GM18870 (cell line): ENCODE measurements at regions not wholly inside any gene's neighbourhood (a gene's known extent, or its start where the extent isn't known, plus 50 kb on each side); places are given as distances from the start of the nearest gene placed in this dataset.
"Not testable (repeated sequence)": the region's sequence is repeated elsewhere in the genome, so short reads cannot be mapped to it uniquely, and the experiment has no call there.

ENCODE experiments used
- ATAC-seq: cut with Tn5 transposase; IDR thresholded peaks from one replicate; pipeline ENCODE4 v1.9.1; 2021; ENCODE audit warnings: moderate library complexity; ENCODE audit not compliant: unreplicated experiment

- no peak for ATAC-seq
Measured at GRCh38 chr1:80403471-80403893, 1397.0 kb upstream of the ADGRL4 start.

DNA sequence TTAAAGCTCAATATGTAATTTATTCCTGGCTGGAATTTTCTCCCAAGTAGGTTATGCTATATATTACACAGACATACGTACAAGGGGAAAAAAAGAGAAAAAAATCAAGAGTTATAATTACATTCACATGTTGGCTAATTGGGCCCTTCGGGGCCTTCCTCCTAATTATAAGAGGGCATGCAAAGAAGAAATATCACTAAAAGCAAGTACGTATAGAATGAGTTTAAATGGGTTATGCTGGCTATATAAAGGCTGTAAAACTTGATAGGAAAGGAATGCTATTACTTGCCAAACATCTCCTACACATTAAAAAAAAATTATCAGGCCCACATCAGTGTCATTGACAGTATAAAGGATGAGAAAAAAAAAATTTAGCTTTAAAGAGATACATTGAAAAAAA lies 1396.1 kb upstream of the ADGRL4 start:
- no peak for ATAC-seq

DNA sequence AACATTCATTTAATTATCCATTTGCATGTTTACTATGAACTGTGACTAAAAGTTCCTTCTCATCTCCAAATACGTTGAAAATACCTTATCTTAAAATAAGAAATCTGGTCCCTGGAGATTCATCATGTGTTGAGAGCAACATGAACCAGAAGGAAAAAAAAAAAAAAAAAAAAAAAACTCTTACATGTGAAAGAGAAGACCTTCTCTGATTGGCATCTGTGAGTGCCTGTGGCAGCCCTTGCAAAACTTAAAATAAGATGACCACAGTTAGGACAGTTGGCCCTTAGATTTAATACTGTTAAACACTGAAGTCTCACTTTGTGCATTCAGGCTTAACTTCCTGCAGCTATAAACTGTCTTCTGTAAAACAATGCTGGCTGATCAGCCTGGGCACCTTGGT lies 1395.2 kb upstream of the ADGRL4 start:
- no peak for ATAC-seq

GRCh38 chr1:80392529-80392928 lies 1386.0 kb upstream of the ADGRL4 start:
- no peak for ATAC-seq

GRCh38 chr1:80385650-80386049 lies 1379.1 kb upstream of the ADGRL4 start:
- ATAC-seq = no peak

GRCh38 chr1:80384959-80385358 lies 1378.4 kb upstream of the ADGRL4 start:
- no peak for ATAC-seq

GRCh38 chr1:80384083-80384830 lies 1377.7 kb upstream of the ADGRL4 start:
- ATAC-seq = no peak

GRCh38 chr1:80375662-80376061 lies 1369.1 kb upstream of the ADGRL4 start:
- ATAC-seq = no peak

- ATAC-seq = no peak
Measured at GRCh38 chr1:80375109-80375508, 1368.6 kb upstream of the ADGRL4 start.

- ATAC-seq = no peak
Measured at GRCh38 chr1:80369780-80370179, 1363.2 kb upstream of the ADGRL4 start.

GRCh38 chr1:80367058-80367457 lies 1360.5 kb upstream of the ADGRL4 start:
- no peak for ATAC-seq

DNA sequence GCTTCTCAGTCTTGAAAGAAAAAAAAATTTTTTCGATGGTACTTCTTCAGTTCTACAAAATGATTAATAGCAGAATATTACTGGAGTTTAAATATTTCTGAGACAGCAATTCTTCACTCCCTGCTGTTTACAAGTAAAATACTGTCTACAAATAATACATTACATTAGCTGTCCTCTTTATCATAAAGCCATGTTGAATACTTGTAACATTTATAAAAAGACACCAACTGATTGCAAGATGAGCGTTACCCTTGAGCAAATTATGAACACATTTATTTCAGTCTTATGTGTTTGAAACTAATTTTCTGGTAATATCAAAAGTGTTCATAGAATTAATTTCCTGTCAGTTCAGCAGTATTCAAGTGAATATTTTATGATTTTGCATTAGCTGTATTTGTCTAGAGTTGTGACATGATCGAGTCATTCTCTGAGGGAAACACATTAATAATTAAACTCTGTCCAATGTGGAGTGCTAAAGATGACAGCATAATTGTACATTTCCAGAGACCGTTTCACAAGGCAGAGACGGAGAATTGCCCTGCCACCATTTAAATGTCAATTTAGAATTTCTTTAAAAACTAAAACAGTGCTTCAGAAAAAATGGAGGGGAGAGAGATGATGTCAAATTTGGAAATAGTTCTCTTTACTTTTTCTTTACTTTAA lies 1359.0 kb upstream of the ADGRL4 start:
- no peak for ATAC-seq

DNA sequence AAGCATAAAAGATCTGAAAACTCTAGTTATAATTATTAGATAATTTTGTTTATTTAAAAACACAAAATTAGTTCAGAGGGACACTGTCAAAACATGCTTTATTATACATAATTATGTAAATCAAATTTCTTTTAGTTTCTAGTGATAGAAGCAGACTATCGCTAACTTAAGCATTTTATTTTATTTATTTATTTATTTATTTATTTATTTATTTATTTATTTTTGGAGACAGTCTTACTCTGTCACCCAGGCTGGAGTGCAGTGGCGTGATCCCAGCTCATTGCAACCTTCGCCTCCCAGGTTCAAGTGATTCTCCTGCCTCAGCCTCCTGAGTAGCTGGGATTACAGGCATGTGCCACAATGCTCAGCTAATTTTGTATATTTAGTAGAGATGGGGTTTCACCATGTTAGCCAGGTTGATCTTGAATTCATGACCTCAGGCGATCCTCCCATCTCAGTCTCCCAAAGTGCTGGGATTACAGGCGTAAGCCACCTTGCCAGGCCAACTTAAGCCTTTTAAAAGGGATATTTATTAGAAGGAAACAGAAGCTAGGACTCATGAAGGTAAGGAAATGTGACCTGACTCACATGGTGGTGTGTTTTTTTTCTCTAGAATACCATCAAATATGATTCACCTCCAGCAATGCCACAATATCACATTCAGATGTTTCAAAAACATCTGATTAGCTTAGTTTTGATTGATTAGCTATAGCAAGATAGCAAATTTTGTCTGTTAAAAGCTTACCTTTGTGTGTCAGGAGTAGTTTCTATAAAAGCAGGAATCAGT lies 1357.4 kb upstream of the ADGRL4 start:
- no peak for ATAC-seq

GRCh38 chr1:80359666-80360065 lies 1353.1 kb upstream of the ADGRL4 start:
- no peak for ATAC-seq

GRCh38 chr1:80349218-80349617 lies 1342.7 kb upstream of the ADGRL4 start:
- no peak for ATAC-seq

- no peak for ATAC-seq
Measured at GRCh38 chr1:80341021-80341420, 1334.5 kb upstream of the ADGRL4 start.

DNA sequence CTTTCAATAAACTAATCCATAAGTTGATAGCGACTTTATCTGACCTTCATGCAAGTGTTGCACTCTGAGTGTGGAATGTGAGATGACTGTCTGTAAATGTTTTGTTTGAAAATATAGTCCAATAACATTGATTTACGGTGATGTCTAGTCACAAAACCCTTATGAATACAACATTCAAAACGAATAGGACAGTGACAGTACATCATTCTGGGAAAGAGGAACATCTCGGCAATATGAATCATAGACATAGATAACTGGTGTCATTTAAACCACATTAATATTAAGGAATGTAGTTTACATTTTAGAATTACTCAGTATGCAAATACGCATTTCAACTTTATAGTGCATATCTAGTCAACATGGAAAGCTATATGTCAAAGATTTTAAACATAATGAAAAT lies 1311.6 kb upstream of the ADGRL4 start:
- no peak for ATAC-seq

GRCh38 chr1:80310703-80311245 lies 1304.2 kb upstream of the ADGRL4 start:
- ATAC-seq = no peak

- ATAC-seq = no peak
Measured at GRCh38 chr1:80305466-80305865, 1298.9 kb upstream of the ADGRL4 start.

DNA sequence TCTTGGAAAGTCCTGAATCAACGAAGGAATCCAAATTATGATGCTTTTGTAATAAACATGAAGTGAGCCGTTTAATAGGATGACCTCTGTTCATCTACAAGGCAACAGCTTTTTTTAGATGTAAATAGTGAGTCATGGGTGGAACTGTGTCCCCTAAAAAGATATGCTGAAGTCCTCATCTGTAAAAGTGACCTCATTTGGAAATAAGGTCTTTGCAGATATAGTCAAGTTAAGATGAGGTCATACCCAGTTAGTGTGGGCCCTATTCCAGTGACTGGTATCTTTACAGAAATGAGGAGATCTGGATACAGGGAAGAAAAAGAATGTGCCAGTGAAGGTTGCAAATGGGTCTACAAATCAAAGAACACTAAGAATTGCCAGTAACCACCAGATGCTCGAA lies 1287.3 kb upstream of the ADGRL4 start:
- ATAC-seq = no peak

GRCh38 chr1:80288750-80289149 lies 1282.2 kb upstream of the ADGRL4 start:
- ATAC-seq = not testable (repeated sequence)

GRCh38 chr1:80282536-80282935 lies 1276.0 kb upstream of the ADGRL4 start:
- ATAC-seq = no peak
